Upper lobe of right lung (tissue), 1 donor: ENCODE measurements at regions not wholly inside any gene's neighbourhood (a gene's known extent, or its start where the extent isn't known, plus 50 kb on each side); places are given as distances from the start of the nearest gene placed in this dataset.

ENCODE experiments used
- ATAC-seq: fragments of 200-7000 bp; cut with Tn5 transposase; one replicate; pipeline ENCODE4 v1.9.1; 2020; ENCODE audit warnings: mild to moderate bottlenecking, moderate library complexity
- DNase-seq: peaks from one replicate; pipeline ENCODE4 v3.0.0-alpha.2; 2020
- H3K27ac ChIP-seq: fragments of 200-600 bp; one replicate; pipeline ENCODE4 v1.8.0; 2022
- H3K27me3 ChIP-seq: fragments of 200-600 bp; one replicate; pipeline ENCODE4 v1.8.0; 2022; ENCODE audit warnings: mild to moderate bottlenecking
- H3K36me3 ChIP-seq: fragments of 200-600 bp; one replicate; pipeline ENCODE4 v1.8.0; 2022
- H3K4me1 ChIP-seq: fragments of 200-600 bp; one replicate; pipeline ENCODE4 v1.8.0; 2022
- H3K4me3 ChIP-seq: fragments of 200-600 bp; one replicate; pipeline ENCODE4 v1.8.0; 2022; ENCODE audit warnings: mild to moderate bottlenecking
- H3K9me3 ChIP-seq: fragments of 200-600 bp; one replicate; pipeline ENCODE4 v1.8.0; 2022
- intact Hi-C: fragments of 100-400 bp; cut with DNase I; formaldehyde crosslinking; loops from one replicate; pipeline ENCODE4 v1.11.0; 2022
- TF ChIP-seq, protein P1 (sequence below): fragments of 200-600 bp; IDR thresholded peaks from one replicate; pipeline ENCODE4 v1.8.0; 2022; ENCODE audit warnings: antibody characterized with exemption
- donor health status: DM: no; HTN: yes; CAD: no; lungs with severe emphysema.

DNA sequence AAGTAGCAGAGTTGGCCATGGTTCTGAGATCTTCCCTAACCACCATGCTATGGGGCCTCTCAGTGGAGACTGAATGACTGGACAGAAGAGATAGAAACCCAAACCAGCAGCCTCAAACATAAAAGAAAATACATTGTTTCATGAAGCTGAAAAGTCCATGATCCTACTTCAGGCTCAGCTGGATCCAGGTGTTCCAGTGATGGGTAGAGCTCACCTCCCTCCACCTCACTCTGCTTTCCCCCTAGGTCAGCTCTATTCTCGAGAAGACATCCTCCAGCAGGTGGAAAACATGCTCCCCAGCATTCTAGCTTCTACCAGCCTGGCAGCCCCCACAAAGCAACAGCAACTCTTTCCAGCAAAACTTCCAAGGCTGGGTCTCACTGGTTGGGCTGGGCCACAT lies 132.1 kb downstream of the OAT start:
- Histone ChIP-seq H3K9me3 (no peaks in the 10 kb centered on the region), H3K4me3 (no peak overlapping the region), H3K36me3 (no peaks in the 10 kb centered on the region), H3K27ac (no peak overlapping the region), H3K27me3 (no peaks in the 10 kb centered on the region), H3K4me1 (no peaks in the 10 kb centered on the region)
- ATAC-seq (no peak), DNase-seq (no peak)
- TF ChIP-seq, protein P1, sequence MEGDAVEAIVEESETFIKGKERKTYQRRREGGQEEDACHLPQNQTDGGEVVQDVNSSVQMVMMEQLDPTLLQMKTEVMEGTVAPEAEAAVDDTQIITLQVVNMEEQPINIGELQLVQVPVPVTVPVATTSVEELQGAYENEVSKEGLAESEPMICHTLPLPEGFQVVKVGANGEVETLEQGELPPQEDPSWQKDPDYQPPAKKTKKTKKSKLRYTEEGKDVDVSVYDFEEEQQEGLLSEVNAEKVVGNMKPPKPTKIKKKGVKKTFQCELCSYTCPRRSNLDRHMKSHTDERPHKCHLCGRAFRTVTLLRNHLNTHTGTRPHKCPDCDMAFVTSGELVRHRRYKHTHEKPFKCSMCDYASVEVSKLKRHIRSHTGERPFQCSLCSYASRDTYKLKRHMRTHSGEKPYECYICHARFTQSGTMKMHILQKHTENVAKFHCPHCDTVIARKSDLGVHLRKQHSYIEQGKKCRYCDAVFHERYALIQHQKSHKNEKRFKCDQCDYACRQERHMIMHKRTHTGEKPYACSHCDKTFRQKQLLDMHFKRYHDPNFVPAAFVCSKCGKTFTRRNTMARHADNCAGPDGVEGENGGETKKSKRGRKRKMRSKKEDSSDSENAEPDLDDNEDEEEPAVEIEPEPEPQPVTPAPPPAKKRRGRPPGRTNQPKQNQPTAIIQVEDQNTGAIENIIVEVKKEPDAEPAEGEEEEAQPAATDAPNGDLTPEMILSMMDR: no peak
- intact Hi-C loops: no loop called here

DNA sequence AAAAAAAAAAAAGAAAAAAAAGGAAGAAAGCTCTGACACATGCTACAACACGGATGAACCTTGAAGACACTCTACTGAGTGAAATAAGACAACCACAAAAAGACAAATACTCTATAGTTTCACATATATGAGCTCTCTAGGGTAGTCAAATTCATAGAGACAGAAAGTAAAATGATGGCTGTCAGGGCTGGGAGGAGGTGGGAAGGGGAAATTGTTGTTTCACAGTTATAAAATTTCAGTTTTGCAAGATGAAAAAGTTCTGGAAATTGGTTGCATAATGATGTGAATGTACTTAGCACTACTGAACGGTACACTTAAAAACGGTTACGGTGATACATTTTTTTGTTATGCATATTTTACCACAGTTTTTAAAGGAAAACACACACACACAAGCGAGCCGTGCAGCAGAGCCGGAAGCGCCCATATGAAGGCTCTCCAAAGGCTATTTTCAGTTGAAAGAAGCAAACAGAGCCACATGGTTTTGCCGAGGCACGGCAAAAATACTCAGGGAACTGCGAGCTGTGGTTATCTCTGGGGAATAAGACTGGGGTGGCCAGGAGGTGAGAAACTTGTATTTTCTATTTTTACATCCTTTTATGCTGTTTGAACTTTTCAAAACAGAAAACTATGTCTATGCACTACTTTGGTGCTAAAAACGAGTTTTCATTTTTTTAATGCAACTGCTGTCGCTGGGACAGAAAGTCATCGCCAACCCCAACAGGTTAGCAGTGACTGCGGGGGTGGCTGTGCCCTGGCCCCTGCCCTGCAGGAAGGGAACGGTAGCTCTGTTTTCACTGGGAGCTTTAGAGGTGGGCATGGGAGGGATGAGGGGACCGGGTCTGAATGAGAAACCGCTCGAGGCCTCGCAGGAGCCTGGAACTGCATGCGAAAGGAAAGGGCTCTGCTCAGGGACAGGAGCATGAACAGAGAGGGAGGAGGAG lies 132.9 kb downstream of the OAT start:
- peak; percentile 15 for ATAC-seq
- TF ChIP-seq, protein P1: no peak
- Histone ChIP-seq H3K4me1 (no peaks in the 10 kb centered on the region), H3K27me3 (no peaks in the 10 kb centered on the region), H3K4me3 (no peak overlapping the region), H3K27ac (no peak overlapping the region), H3K36me3 (no peaks in the 10 kb centered on the region), H3K9me3 (no peaks in the 10 kb centered on the region)
- intact Hi-C loops: no loop called here
- peak; percentile 31 for DNase-seq

DNA sequence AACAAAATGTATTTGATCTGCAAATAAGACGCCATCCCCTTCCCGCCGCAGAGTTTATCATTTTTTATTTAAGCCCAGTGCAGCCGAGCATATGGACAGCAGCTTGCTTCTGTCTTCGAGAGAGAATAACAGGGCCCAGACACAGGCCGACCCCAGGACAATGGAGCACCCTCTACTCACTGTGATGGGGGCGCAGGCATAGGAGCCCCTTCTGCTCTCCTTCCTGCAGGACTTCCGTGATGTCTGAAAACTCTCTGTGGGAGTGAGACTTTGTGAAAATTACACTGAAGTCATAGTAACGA lies 134.8 kb downstream of the OAT start:
- TF ChIP-seq, protein P1: no peak
- no peak overlapping the region for H3K27ac ChIP-seq
- H3K4me1 ChIP-seq: no peaks in the 10 kb centered on the region
- intact Hi-C loops: no loop called here
- H3K9me3 ChIP-seq: no peaks in the 10 kb centered on the region
- H3K27me3 ChIP-seq: no peaks in the 10 kb centered on the region
- ATAC-seq (no peak), DNase-seq (peak; percentile 20)
- H3K4me3 ChIP-seq: no peak overlapping the region
- no peaks in the 10 kb centered on the region for H3K36me3 ChIP-seq

DNA sequence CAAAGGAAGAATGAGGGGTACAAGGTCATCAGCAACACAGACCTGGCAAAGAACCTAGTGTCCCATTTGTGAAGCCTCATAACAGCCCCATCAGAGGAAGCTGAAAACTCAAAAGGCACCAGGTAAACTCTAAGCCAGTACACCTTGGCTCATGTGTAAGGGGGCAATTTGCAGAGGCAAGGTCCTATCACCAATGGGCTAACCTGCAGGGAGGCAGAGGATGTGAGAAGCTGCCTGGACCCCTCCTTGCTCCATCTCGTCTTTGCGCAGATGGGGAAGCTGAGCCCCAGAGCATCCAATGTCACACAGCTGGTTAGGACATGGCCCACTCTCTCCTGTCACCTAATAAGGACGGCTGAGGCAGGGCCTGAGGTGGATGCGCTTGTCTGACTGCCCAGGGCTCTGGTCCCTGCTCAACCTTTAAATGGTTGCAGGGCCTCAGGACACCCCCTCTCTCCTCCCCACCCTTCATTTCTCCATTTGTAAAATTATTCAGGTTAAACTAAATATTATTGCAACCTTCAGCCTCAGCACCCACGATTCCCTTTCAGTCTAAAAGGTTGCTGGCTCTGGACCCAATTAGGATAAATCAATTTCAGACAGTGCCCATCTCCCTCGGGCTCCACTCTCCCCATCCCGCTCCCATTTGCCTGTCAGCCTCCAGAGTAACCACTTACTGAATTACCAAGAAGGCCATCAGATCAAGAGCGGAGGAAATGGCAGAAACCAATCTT lies 135.3 kb downstream of the OAT start:
- H3K4me3 ChIP-seq: no peak overlapping the region
- no peak overlapping the region for H3K27ac ChIP-seq
- ATAC-seq (no peak), DNase-seq (no peak)
- H3K36me3 ChIP-seq: no peaks in the 10 kb centered on the region
- no peaks in the 10 kb centered on the region for H3K27me3 ChIP-seq
- intact Hi-C loops: no loop called here
- H3K4me1 ChIP-seq: no peaks in the 10 kb centered on the region
- TF ChIP-seq, protein P1: no peak
- no peaks in the 10 kb centered on the region for H3K9me3 ChIP-seq

DNA sequence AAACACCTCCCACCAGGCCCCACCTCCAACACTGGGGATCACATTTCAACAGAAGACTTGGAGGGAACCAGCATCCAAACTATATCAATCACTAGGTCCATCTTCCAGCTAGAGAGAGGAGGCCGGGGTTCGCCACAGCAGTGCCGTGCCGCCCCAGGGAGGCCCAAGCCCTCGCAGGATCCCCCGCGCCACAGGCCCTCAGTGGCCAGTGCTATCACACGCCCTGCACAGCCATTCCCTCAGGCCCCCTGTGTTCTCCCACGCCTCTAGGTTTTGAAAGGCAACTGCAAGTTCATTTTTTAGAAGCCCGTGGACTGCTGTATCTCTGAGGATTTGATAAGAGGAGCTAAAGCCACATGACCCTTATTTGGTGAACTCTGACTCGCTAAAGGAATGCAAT lies 136.4 kb downstream of the OAT start:
- ATAC-seq (no peak), DNase-seq (no peak)
- Histone ChIP-seq H3K36me3 (no peaks in the 10 kb centered on the region), H3K27ac (no peak overlapping the region), H3K27me3 (no peaks in the 10 kb centered on the region), H3K4me1 (no peaks in the 10 kb centered on the region), H3K4me3 (no peak overlapping the region), H3K9me3 (no peaks in the 10 kb centered on the region)
- TF ChIP-seq, protein P1: no peak
- intact Hi-C loops: no loop called here
